AG10803 (cell line): ENCODE measurements at regions not wholly inside any gene's neighbourhood (a gene's known extent, or its start where the extent isn't known, plus 50 kb on each side); places are given as distances from the start of the nearest gene placed in this dataset.

Experiments used
- DNase-seq: peaks from one replicate; pipeline ENCODE4 v3.0.0; 2010; ENCODE audit warnings: low read depth
- H3K4me3 ChIP-seq: 2 replicates; pipeline ENCODE4 v1.5.1; 2011; ENCODE audit warnings: mild to moderate bottlenecking, low read length, control low read depth
- CTCF ChIP-seq: conservative IDR thresholded peaks from 2 replicates; pipeline ENCODE4 v1.5.1; 2011; ENCODE audit warnings: mild to moderate bottlenecking, low read length, control low read depth, inconsistent platforms

- no peak for TF ChIP-seq CTCF
- no peak for DNase-seq
- H3K4me3 ChIP-seq, result no peak overlapping the region
Observed at GRCh38 chr21:27391990-27392389, 425.1 kb upstream of the ADAMTS5 start.

GRCh38 chr21:27390384-27390783 is 423.5 kb upstream of the ADAMTS5 start:
- H3K4me3 ChIP-seq, result no peak overlapping the region
- no peak for TF ChIP-seq CTCF
- DNase-seq, result no peak

GRCh38 chr21:27388825-27389224 is 421.9 kb upstream of the ADAMTS5 start:
- no peak for DNase-seq
- H3K4me3 ChIP-seq, result no peak overlapping the region
- TF ChIP-seq CTCF, result no peak

- DNase-seq, result no peak
- no peak for TF ChIP-seq CTCF
Observed at GRCh38 chr21:27382404-27382803, 415.5 kb upstream of the ADAMTS5 start.

GRCh38 chr21:27380303-27380702 is 413.4 kb upstream of the ADAMTS5 start:
- H3K4me3 ChIP-seq, result no peak overlapping the region
- DNase-seq, result peak; percentile 72

More at GRCh38 chr21:27382404-27382803, 415.5 kb upstream of the ADAMTS5 start:
- H3K4me3 ChIP-seq, result no peak overlapping the region

GRCh38 chr21:27379354-27379753 is 412.5 kb upstream of the ADAMTS5 start:
- TF ChIP-seq CTCF, result no peak
- H3K4me3 ChIP-seq, result no peak overlapping the region
- no peak for DNase-seq

More at GRCh38 chr21:27380303-27380702, 413.4 kb upstream of the ADAMTS5 start:
- TF ChIP-seq CTCF, result no peak

- no peak for DNase-seq
- TF ChIP-seq CTCF, result no peak
- no peak overlapping the region for H3K4me3 ChIP-seq
Observed at GRCh38 chr21:27372381-27372780, 405.5 kb upstream of the ADAMTS5 start.
